ENCODE measurements at regions not wholly inside any gene's neighbourhood (a gene's known extent, or its start where the extent isn't known, plus 50 kb on each side); places are given as distances from the start of the nearest gene placed in this dataset.

GRCh38 chr2:207417301-207417718 is 112.5 kb upstream of the CREB1 start:
- TF ChIP-seq EZH2phosphoT487 (IDR thresholded peaks at IDR 0.05) (no peak), CTCF (IDR thresholded peaks at IDR 0.05) (no peak), EZH2 (IDR thresholded peaks at IDR 0.05) (no peak)
- Histone ChIP-seq H3K4me3 (no peak overlapping the region), H3K9me3 (ENCODE audit: low read depth) (no peaks in the 10 kb centered on the region), H2AFZ (replicated peaks) (no peak overlapping the region), H3K27me3 (no peaks in the 10 kb centered on the region), H3K9ac (no peak overlapping the region), H3F3A (ENCODE audit: low read depth) (no peaks in the 10 kb centered on the region), H3K4me2 (no peak overlapping the region), H3K36me3 (no peaks in the 10 kb centered on the region), H3K27ac (no peak overlapping the region), H3K79me2 (ENCODE audit: low read depth) (no peaks in the 10 kb centered on the region), H4K20me1 (ENCODE audit: low read depth) (no peaks in the 10 kb centered on the region), H3K4me1 (no peaks in the 10 kb centered on the region)
- H3K36me3 Mint-ChIP-seq = no peaks in the 10 kb centered on the region
- H3K27me3 Mint-ChIP-seq (ENCODE audit: insufficient read depth, low read depth) = no peaks in the 10 kb centered on the region
- no peak overlapping the region for H3K27ac Mint-ChIP-seq
- peaks cover 17% of the 10 kb centered on the region for H3K4me1 Mint-ChIP-seq
- H3K4me3 Mint-ChIP-seq = no peak overlapping the region
- no peaks in the 10 kb centered on the region for H3K9me3 Mint-ChIP-seq
- DNase-seq (ENCODE audit: low spot score) = no peak

GRCh38 chr2:207418419-207418818 is 111.3 kb upstream of the CREB1 start:
- Mint-ChIP-seq H3K4me3 (no peak overlapping the region), H3K36me3 (no peaks in the 10 kb centered on the region), H3K4me1 (peaks cover 6% of the 10 kb centered on the region), H3K27ac (no peak overlapping the region), H3K27me3 (ENCODE audit: insufficient read depth, low read depth) (no peaks in the 10 kb centered on the region), H3K9me3 (no peaks in the 10 kb centered on the region)
- H4K20me1 ChIP-seq (ENCODE audit: low read depth) = no peaks in the 10 kb centered on the region
- H3K79me2 ChIP-seq (ENCODE audit: low read depth) = no peaks in the 10 kb centered on the region
- no peak for DNase-seq (ENCODE audit: low spot score)
- no peaks in the 10 kb centered on the region for H3K27me3 ChIP-seq
- H3K9ac ChIP-seq = no peak overlapping the region
- no peaks in the 10 kb centered on the region for H3F3A ChIP-seq (ENCODE audit: low read depth)
- H3K9me3 ChIP-seq (ENCODE audit: low read depth) = no peaks in the 10 kb centered on the region
- no peak for TF ChIP-seq CTCF (IDR thresholded peaks at IDR 0.05)
- no peak for TF ChIP-seq EZH2phosphoT487 (IDR thresholded peaks at IDR 0.05)
- no peak for TF ChIP-seq EZH2 (IDR thresholded peaks at IDR 0.05)
- no peak overlapping the region for H2AFZ ChIP-seq (replicated peaks)
- no peaks in the 10 kb centered on the region for H3K4me1 ChIP-seq
- no peaks in the 10 kb centered on the region for H3K36me3 ChIP-seq
- no peak overlapping the region for H3K4me2 ChIP-seq
- no peak overlapping the region for H3K27ac ChIP-seq
- no peak overlapping the region for H3K4me3 ChIP-seq

GRCh38 chr2:207419331-207419730 is 110.4 kb upstream of the CREB1 start:
- Mint-ChIP-seq H3K4me1 (peaks cover 6% of the 10 kb centered on the region), H3K27ac (no peak overlapping the region), H3K27me3 (ENCODE audit: insufficient read depth, low read depth) (no peaks in the 10 kb centered on the region), H3K36me3 (no peaks in the 10 kb centered on the region), H3K4me3 (no peak overlapping the region), H3K9me3 (no peaks in the 10 kb centered on the region)
- no peak overlapping the region for H3K4me2 ChIP-seq
- H3K36me3 ChIP-seq = no peaks in the 10 kb centered on the region
- TF ChIP-seq EZH2 (IDR thresholded peaks at IDR 0.05) (no peak), EZH2phosphoT487 (IDR thresholded peaks at IDR 0.05) (no peak), CTCF (IDR thresholded peaks at IDR 0.05) (no peak)
- H3K4me1 ChIP-seq = no peaks in the 10 kb centered on the region
- H3K79me2 ChIP-seq (ENCODE audit: low read depth) = no peaks in the 10 kb centered on the region
- no peaks in the 10 kb centered on the region for H3K27me3 ChIP-seq
- DNase-seq (ENCODE audit: low spot score) = no peak
- H3K9me3 ChIP-seq (ENCODE audit: low read depth) = no peaks in the 10 kb centered on the region
- H4K20me1 ChIP-seq (ENCODE audit: low read depth) = no peaks in the 10 kb centered on the region
- H3K27ac ChIP-seq = no peak overlapping the region
- no peaks in the 10 kb centered on the region for H3F3A ChIP-seq (ENCODE audit: low read depth)
- H3K9ac ChIP-seq = no peak overlapping the region
- H3K4me3 ChIP-seq = no peak overlapping the region
- no peak overlapping the region for H2AFZ ChIP-seq (replicated peaks)

Measured in neural progenitor cell (in vitro differentiated cells).